ENCODE measurements at regions not wholly inside any gene's neighbourhood (a gene's known extent, or its start where the extent isn't known, plus 50 kb on each side); places are given as distances from the start of the nearest gene placed in this dataset.

- TF ChIP-seq ZBTB7A (IDR thresholded peaks at IDR 0.05; ENCODE audit: low read depth) (no peak), RAD21 (IDR thresholded peaks at IDR 0.05; ENCODE audit: low read depth) (no peak), REST (IDR thresholded peaks at IDR 0.05; ENCODE audit: low read depth) (no peak), FOXM1 (IDR thresholded peaks at IDR 0.05; ENCODE audit: borderline replicate concordance, low read depth) (no peak), EP300 (IDR thresholded peaks at IDR 0.05; ENCODE audit: borderline replicate concordance) (no peak), MAX (IDR thresholded peaks at IDR 0.05) (no peak), TAF1 (IDR thresholded peaks at IDR 0.05; ENCODE audit: low read depth) (no peak), CREB1 (IDR thresholded peaks at IDR 0.05; ENCODE audit: low read depth) (no peak), NFIC (IDR thresholded peaks at IDR 0.05) (no peak), EGR1 (IDR thresholded peaks at IDR 0.05) (no peak)
- TF ChIP-seq, protein P1, sequence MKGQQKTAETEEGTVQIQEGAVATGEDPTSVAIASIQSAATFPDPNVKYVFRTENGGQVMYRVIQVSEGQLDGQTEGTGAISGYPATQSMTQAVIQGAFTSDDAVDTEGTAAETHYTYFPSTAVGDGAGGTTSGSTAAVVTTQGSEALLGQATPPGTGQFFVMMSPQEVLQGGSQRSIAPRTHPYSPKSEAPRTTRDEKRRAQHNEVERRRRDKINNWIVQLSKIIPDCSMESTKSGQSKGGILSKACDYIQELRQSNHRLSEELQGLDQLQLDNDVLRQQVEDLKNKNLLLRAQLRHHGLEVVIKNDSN (IDR thresholded peaks at IDR 0.05), result no peak
Measured at GRCh38 chr17:22145605-22146178, 453.4 kb downstream of the KCNJ18 start.

Data from Ishikawa (cell line).